Umbilical cord (tissue), 1 donor: ENCODE measurements at regions not wholly inside any gene's neighbourhood (a gene's known extent, or its start where the extent isn't known, plus 50 kb on each side); places are given as distances from the start of the nearest gene placed in this dataset.
A peak's percentile ranks its signal among the peaks of the same experiment; 100 is the strongest.

ENCODE experiments used
- DNase-seq: peaks from one replicate; pipeline ENCODE4 v3.0.0-alpha.2; 2015; ENCODE audit warnings: low spot score

GRCh38 chr21:36532769-36533467 is 53.0 kb upstream of the CLDN14 start:
- no peak for DNase-seq

- DNase-seq = no peak
These were observed 53.5 kb upstream of the CLDN14 start for GRCh38 chr21:36533468-36533848.

- no peak for DNase-seq
These were observed 54.7 kb upstream of the CLDN14 start for GRCh38 chr21:36534656-36535055.

DNA sequence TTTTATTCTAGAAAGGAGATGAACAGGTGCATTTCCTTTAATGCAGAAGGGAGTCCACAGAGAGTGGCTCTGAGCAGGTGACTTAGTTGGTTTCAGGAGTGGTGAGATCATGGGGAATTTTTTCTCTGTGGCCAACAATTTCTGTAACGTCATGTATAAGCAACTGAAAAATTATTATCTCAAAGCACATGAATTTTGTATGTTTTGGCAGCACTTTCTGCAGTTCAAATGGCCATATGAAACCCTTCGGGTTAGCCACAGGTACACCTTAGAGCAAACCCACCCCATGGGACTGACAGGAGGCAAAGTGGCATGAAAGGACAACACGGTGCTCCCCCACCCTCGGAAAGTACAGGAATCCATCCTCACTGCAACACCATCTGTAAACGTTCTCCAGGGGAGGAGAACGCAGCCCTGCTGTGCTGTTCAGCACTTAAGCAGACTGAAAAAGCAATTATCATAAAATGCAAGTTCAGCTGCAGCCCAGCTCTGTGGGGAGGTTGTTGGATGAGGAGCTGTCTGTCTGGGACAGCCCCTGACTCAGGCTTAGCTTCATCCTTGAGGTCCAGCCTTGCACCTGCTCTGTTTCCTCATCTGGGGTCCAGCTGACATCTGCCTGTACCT is 55.8 kb upstream of the CLDN14 start:
- DNase-seq = no peak

GRCh38 chr21:36538761-36539160 is 58.8 kb upstream of the CLDN14 start:
- DNase-seq = no peak

DNA sequence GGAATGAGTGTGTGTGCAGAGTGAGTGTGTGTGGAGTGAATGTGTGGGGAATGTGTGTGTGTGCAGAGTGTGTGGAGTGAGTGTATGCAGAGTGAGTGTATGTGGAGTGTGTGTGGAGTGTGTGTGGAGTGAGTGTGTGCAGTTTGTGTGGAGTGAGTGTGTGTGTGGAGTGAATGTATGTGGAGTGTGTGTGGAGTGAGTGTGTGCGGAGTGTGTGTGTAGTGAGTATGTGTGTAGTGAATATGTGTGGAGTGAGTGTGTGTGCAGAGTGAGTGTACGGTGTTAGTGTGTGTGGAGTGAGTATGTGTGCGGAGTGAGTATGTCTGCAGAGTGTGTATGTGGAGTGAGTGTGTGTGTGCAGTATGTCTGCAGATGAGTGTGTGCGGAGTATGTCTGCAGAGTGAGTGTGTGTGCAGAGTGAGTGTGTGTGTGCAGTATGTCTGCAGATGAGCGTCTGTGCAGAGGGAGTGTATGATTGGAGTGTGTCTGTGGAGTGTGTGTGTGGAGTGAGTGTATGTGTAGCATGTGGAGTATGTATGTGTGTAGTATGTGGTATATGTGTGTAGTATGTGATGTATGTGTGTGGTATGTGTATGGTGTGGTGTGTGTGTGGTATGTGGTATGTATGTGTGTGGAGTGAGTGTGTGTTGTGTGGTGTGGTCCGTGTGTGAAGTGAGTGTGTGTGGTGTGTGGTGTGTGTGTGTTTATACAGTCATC is 59.7 kb upstream of the CLDN14 start:
- no peak for DNase-seq

DNA sequence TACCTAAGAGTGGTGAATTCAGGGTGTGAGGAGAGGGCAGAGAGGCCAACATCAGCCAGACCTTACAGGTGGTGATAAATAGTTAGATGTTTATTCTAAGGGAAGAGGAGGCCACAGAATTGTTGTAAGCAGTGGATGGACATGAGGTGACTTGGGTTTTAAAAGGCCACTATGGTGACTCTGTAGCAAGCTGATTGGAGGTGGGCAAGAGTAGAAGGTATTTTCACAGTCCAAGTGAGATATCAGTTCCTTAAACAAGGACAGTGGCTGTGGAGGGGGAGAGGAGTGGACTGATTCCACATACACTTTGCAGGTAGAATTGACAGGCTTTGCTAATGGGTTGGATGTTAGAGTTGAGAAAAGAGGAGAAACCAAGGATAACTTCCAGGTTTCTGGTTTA is 60.8 kb upstream of the CLDN14 start:
- no peak for DNase-seq

DNA sequence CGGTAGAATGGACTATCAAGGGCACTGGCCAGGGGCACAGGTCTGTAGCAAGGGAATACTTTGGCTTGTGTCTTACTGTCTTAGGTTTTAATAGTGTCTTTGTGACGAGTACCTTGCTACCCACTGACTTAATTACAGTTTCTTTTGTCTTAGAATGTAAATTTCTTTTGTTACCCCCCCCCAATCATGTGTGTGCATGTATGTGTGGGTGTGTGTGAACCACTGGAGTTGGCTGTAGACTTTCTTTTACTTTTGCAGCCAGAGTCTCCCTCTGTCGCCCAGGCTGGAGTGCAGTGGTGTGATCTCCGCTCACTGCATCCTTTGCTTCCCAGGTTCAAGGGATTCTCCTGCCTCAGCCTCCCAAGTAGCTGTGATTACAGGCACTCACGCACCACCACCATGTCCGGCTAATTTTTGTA is 61.8 kb upstream of the CLDN14 start:
- DNase-seq = no peak

- no peak for DNase-seq
These were observed 62.6 kb upstream of the CLDN14 start for GRCh38 chr21:36542312-36543101.

DNA sequence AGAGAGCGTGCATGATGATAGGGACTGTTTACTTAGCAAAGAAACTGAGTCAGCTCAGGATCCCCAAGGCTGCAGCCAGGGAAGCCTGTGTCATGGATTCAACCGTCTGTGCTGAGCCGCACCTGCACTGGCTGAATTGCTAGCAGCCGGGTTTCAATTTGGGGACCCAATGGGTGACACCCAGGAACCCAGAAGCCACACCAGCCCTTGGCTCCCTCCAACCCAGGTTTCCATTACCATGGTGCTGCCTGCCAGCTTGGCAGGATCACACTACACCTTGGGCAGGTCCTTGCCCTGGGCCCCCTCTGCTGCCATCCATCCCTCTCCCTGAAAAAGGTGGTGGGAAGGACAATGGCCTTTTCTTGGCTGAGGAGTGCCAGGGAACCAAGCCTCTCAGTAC is 64.0 kb upstream of the CLDN14 start:
- DNase-seq = no peak

DNA sequence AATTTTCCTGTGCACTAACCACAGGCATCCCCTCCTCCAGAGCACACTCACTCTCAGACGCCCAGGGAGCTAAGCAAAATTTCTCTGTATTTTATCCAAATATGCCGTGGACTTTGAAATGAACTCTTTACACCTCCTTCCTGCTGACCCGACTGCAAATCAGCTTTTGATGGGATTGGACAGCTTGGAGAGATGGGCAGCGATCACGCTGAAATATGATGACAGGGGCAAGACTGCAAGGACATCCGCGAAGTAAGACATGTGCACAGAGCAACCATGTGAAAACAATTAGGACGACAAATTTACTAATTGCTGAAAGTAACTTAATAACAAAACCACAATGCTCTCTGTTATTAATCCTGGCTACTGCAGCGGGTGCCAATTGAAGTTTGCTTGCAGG is 64.6 kb upstream of the CLDN14 start:
- no peak for DNase-seq

- peak; percentile 51 for DNase-seq
These were observed 66.0 kb upstream of the CLDN14 start for GRCh38 chr21:36545776-36546511.

GRCh38 chr21:36547464-36547863 is 67.5 kb upstream of the CLDN14 start:
- DNase-seq = no peak

GRCh38 chr21:36548866-36549265 is 68.9 kb upstream of the CLDN14 start:
- no peak for DNase-seq

DNA sequence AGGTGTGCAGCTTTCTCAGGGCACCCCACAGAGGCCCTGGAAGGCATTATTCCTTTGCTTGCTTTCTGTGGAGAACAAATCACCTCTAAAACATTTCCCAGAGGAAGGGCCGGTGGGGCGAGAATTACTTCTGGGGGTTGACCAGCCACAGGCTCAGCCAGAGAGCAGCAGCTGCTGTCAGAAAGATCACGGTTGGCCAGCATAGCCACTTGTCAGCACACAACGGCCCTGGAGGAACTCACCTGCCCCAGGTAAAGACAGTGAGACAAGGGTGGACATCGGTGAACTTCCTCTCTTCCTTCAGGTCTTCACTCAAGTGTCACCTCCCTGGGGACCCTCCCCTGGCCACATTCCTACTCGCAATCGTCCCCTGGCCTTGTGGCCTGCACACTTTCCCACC is 69.5 kb upstream of the CLDN14 start:
- DNase-seq = no peak

- DNase-seq = no peak
These were observed 70.8 kb upstream of the CLDN14 start for GRCh38 chr21:36550761-36551160.

DNA sequence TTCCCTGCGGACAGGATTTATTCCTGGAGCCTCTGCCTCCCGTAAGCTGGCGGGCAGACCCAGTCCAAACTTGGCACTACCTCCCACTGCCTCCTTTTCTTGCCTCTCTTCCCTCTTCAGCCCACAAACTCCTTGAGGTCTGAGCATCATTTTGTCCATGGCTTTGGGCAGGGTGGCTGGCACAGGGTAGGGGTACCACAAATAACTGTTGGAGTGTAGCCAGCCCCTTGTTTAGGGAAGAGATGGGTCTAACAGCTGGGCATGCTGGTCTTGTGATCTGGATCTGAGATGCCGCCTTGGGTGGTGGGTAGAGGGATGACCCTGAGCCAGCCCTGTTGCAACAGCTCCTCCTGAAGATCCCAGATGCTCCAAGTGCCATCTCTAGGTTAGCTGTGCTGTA is 71.4 kb upstream of the CLDN14 start:
- DNase-seq = no peak

- peak; percentile 60 for DNase-seq
These were observed 72.0 kb upstream of the CLDN14 start for GRCh38 chr21:36551731-36552433.

DNA sequence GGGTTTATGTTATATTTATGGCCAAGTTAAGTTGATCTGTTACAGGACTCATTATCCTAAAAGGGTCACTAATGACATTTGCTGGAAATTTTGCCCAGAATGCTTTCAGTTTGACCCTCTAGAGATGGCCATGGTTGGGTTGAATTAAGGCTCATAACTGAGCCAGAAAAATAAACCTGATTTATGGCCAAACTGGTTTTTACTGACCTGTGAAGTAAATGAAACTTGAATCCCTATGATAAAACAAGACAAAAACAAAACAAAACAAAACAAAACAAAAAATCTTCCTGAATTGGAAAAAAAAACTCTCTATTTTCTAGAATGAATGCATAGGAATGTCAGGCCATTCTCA is 72.5 kb upstream of the CLDN14 start:
- no peak for DNase-seq

DNA sequence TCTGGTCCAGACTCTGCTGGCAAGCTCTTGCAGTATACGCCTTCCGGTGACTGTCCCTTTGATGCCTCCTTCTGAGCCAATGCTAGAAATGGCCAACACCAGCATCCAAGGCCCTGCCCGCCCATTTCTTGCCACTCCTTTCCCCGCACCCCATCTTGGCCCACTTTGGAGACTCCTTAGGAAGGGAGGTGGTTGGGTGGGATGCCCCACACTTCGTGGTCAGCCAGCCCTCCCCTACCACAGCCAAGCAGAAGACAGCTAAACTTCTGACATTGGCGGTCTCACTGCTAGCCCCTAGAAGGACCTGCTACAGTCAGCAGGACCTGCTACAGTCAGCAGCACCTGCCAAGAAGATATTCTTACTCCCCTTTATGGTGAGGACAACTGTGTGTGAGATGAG is 73.5 kb upstream of the CLDN14 start:
- DNase-seq = no peak
